Activated CD4-positive, alpha-beta T cell treated with anti-CD3 and anti-CD28 coated beads, Interleukin-2, amount 10 ng/mL, durations not matched to agents 7 days and 5 days (primary cell): ENCODE measurements at regions not wholly inside any gene's neighbourhood (a gene's known extent, or its start where the extent isn't known, plus 50 kb on each side); places are given as distances from the start of the nearest gene placed in this dataset.
"Not testable (repeated sequence)": the region's sequence is repeated elsewhere in the genome, so short reads cannot be mapped to it uniquely, and the experiment has no call there.

Source experiments
- CTCF ChIA-PET: fragments of 350-600 bp; sonication (Branson Sonifier 250); formaldehyde crosslinking; loops from one replicate; lab custom pipeline; 2021; ENCODE audit warnings: antibody characterized with exemption; lab: Charles Lee
- POLR2A ChIA-PET: fragments of 350-600 bp; sonication (Branson Sonifier 250); formaldehyde crosslinking; loops from one replicate; lab custom pipeline; 2021; ENCODE audit warnings: antibody characterized with exemption; lab: Charles Lee
- DNase-seq: peaks from one replicate; pipeline ENCODE4 v3.0.0-alpha.2; 2020
- H3K27ac Mint-ChIP-seq: one replicate; pipeline ENCODE4 v1.8.0; 2021; ENCODE audit warnings: mild to moderate bottlenecking, moderate library complexity, mixed read lengths
- H3K27me3 Mint-ChIP-seq: one replicate; pipeline ENCODE4 v1.8.0; 2021; ENCODE audit warnings: mixed read lengths
- H3K36me3 Mint-ChIP-seq: one replicate; pipeline ENCODE4 v1.8.0; 2021; ENCODE audit warnings: low read depth, mixed read lengths
- H3K4me1 Mint-ChIP-seq: one replicate; pipeline ENCODE4 v1.8.0; 2021; ENCODE audit warnings: mixed read lengths
- H3K4me3 Mint-ChIP-seq: one replicate; pipeline ENCODE4 v1.8.0; 2021; ENCODE audit warnings: mild to moderate bottlenecking, moderate library complexity, mixed read lengths
- H3K9me3 Mint-ChIP-seq: one replicate; pipeline ENCODE4 v1.8.0; 2021; ENCODE audit warnings: mixed read lengths

DNA sequence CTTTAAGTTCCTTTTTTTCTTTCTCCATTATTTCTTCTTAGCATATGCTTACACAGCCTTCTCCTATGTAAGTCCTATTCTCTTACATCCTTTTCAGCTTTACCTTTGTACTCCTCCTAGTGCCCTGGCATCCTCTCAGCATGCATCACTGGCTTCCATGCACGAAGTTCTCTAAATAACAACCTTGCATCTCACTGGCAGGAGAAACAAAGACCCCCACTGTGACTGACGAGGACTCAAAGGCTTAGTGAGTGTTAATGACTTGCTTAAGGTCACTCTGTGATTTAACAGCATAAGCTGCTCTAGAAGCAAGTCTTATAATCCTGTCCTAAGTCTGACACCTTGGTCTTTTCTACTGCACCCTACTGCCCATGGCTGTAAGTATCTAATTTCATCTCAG lies 1236.0 kb upstream of the CELF4 start:
- H3K36me3 Mint-ChIP-seq = no peaks in the 10 kb centered on the region
- peaks cover 3% of the 10 kb centered on the region for H3K9me3 Mint-ChIP-seq
- H3K4me1 Mint-ChIP-seq = no peaks in the 10 kb centered on the region
- no peak overlapping the region for H3K4me3 Mint-ChIP-seq
- POLR2A ChIA-PET = no interaction called here
- H3K27me3 Mint-ChIP-seq = no peaks in the 10 kb centered on the region
- DNase-seq = no peak
- CTCF ChIA-PET = no interaction called here
- H3K27ac Mint-ChIP-seq = no peak overlapping the region

DNA sequence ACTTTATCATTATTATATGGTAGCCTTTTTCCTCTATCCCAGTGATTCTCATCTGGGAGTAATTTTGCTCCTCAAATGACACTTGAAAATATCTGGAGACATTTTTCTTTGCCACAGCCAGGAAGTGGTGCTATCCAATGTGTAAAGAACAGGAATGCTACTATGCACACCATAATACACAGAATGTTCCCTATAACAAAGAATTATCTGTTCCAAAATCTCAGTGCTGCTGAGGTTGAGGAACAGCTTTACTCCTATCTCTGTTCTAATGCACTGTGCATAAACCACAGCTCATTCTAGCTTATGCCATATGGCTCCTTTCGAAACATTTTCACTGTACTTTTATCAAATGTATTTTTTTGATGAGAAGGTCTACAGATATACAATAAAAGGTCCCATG lies 1231.2 kb upstream of the CELF4 start:
- Mint-ChIP-seq H3K4me1 (no peaks in the 10 kb centered on the region), H3K4me3 (no peak overlapping the region), H3K27me3 (no peaks in the 10 kb centered on the region), H3K27ac (no peak overlapping the region), H3K9me3 (peaks cover 3% of the 10 kb centered on the region), H3K36me3 (no peaks in the 10 kb centered on the region)
- no peak for DNase-seq
- ChIA-PET POLR2A (no interaction called here), CTCF (no interaction called here)

DNA sequence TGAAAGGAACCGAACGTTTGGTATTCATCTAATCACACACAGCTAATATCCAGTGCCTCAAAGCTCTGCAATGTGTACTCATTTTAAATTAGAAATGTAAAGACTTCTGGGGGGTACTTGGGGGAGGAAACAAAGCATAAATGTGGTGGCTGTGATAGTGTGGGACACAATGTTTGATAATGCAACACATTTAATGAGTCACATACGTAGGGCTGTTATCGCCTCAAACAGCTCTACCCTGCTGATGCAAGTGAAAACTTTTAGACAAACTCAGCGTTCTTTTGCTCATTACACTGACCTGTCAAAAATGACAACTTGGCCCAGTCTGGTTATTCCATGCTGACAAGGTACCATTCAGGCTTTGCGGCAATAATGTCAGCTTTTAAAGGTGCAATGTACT lies 1227.1 kb upstream of the CELF4 start:
- H3K4me3 Mint-ChIP-seq = no peak overlapping the region
- DNase-seq = no peak
- no peaks in the 10 kb centered on the region for H3K36me3 Mint-ChIP-seq
- H3K4me1 Mint-ChIP-seq = no peaks in the 10 kb centered on the region
- H3K27ac Mint-ChIP-seq = no peak overlapping the region
- ChIA-PET CTCF (no interaction called here), POLR2A (no interaction called here)
- no peaks in the 10 kb centered on the region for H3K9me3 Mint-ChIP-seq
- no peaks in the 10 kb centered on the region for H3K27me3 Mint-ChIP-seq

DNA sequence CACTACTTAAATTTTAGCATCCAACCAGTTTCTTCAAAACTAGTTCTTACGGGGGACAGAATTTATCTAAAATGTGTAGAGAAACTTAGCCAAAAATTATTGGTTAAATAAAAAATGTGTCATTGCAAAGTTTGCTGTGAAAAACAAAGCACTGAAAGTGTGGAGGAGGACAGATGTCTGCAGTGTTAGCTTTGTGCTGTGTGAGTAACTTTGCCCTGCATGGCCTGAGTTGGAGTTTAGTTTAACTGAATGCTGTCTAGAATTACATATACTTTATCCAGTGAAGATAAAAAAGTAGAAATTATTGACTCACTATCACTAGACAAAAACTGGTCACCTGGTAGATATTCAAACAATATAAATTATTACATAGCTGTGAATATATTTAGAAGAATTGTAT lies 1225.2 kb upstream of the CELF4 start:
- CTCF ChIA-PET = no interaction called here
- H3K27ac Mint-ChIP-seq = no peak overlapping the region
- H3K36me3 Mint-ChIP-seq = no peaks in the 10 kb centered on the region
- no peak overlapping the region for H3K4me3 Mint-ChIP-seq
- DNase-seq = no peak
- no peaks in the 10 kb centered on the region for H3K9me3 Mint-ChIP-seq
- H3K4me1 Mint-ChIP-seq = no peaks in the 10 kb centered on the region
- H3K27me3 Mint-ChIP-seq = no peaks in the 10 kb centered on the region
- POLR2A ChIA-PET = no interaction called here

DNA sequence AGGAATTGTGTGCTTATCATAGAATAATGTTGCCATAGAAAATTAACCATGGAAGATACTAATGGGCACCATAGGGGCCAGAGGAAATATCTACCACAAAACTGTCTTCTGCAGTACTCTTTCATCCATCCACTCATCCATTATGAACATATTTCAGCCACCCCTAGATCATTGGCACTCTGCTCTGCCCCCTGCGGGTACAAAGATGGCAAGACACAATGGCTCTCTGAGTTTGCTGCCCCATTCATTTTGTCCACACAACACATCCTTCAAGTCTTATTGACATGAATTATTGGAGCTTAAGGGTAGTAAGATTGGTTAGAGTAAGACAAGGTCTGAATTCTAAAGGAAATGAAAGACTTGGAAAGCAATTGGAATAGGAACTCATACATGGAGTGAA lies 1224.7 kb upstream of the CELF4 start:
- no peak overlapping the region for H3K4me3 Mint-ChIP-seq
- ChIA-PET CTCF (no interaction called here), POLR2A (no interaction called here)
- no peak overlapping the region for H3K27ac Mint-ChIP-seq
- no peaks in the 10 kb centered on the region for H3K9me3 Mint-ChIP-seq
- H3K4me1 Mint-ChIP-seq = no peaks in the 10 kb centered on the region
- no peaks in the 10 kb centered on the region for H3K36me3 Mint-ChIP-seq
- no peak for DNase-seq
- no peaks in the 10 kb centered on the region for H3K27me3 Mint-ChIP-seq

DNA sequence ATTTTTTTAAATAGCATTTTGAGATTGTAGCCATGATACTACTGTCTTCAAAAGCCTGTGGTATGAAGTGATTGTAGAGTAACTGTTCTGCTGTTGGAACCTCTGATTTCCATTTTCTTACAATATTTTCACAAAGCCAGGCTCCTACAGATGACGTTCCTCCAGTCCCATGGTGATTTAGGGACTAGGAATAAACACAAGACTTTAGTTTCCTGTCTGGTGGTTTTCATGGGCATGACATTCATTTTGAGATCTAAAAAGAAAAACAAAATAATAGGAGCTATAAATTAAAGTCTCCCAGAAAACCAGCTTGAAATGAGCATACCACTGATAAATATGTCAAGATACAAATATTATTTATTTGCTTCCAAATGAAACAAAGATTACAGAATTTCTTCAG lies 1223.5 kb upstream of the CELF4 start:
- Mint-ChIP-seq H3K27me3 (no peaks in the 10 kb centered on the region), H3K27ac (no peak overlapping the region), H3K4me1 (no peaks in the 10 kb centered on the region), H3K4me3 (no peak overlapping the region), H3K9me3 (no peaks in the 10 kb centered on the region), H3K36me3 (no peaks in the 10 kb centered on the region)
- no peak for DNase-seq
- ChIA-PET CTCF (no interaction called here), POLR2A (no interaction called here)

DNA sequence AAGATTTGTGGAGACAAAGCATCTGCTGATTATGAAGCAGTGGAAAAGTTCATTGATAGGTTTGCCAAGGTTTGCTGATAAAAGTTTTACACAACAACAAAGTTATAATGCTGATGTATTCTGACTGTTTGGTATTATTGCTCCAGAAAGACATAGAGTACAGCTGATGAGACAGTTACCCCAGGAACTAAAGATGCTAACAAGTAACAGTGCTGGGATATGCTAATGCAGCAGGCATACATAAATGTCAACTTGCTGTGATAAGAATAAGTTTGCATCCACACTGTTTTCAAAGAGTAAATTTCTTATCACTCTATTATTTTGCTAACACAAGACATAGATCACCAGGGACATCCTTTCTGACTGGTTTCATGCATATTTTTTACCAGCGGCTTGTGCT lies 1221.3 kb upstream of the CELF4 start:
- Mint-ChIP-seq H3K27ac (no peak overlapping the region), H3K27me3 (no peaks in the 10 kb centered on the region), H3K4me3 (no peak overlapping the region), H3K9me3 (no peaks in the 10 kb centered on the region), H3K4me1 (no peaks in the 10 kb centered on the region), H3K36me3 (no peaks in the 10 kb centered on the region)
- ChIA-PET CTCF (no interaction called here), POLR2A (no interaction called here)
- no peak for DNase-seq

DNA sequence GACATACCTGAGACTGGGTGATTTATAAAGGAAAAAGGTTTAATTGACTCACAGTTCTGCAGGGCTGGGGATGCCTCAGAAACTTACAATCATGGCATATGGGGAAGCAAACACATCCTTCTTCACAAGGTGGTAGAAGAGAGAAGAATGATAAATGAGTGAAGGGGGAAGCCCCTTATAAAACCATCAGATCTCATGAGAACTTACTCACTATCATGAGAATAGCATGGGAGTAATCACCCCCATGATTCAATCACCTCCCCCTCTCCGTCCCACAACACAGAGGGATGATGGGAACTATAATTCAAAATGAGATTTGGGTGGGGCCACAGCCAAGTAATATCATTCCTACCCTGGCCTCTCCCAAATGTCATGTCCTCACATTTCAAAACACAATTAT lies 1206.0 kb upstream of the CELF4 start:
- H3K36me3 Mint-ChIP-seq, DNase-seq, CTCF ChIA-PET, H3K27me3 Mint-ChIP-seq, POLR2A ChIA-PET, H3K9me3 Mint-ChIP-seq, H3K4me3 Mint-ChIP-seq, H3K4me1 Mint-ChIP-seq, H3K27ac Mint-ChIP-seq: not testable (repeated sequence)

DNA sequence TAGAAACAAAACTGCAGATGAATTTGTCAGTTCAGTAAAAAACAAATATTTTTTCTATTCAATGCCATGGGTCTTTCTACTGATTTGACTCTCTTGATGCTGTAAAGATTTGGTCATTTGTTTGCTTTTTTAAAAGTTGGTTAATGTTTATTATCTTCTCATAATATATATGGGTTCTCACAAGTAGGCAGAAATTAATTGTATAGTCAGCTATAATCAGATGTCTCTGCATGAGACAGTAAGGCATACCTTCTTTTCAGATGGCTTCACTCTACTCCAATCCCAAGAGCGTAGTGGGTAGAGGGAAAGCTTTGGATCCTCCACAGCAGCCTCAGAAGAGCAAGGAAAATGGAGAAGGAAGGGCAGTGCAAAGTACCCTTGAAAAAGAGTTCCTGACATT lies 1202.9 kb upstream of the CELF4 start:
- Mint-ChIP-seq H3K36me3 (no peaks in the 10 kb centered on the region), H3K9me3 (peaks cover 5% of the 10 kb centered on the region), H3K4me1 (no peaks in the 10 kb centered on the region), H3K27ac (no peak overlapping the region), H3K4me3 (no peak overlapping the region), H3K27me3 (no peaks in the 10 kb centered on the region)
- POLR2A ChIA-PET = no interaction called here
- CTCF ChIA-PET = no interaction called here
- DNase-seq = no peak

DNA sequence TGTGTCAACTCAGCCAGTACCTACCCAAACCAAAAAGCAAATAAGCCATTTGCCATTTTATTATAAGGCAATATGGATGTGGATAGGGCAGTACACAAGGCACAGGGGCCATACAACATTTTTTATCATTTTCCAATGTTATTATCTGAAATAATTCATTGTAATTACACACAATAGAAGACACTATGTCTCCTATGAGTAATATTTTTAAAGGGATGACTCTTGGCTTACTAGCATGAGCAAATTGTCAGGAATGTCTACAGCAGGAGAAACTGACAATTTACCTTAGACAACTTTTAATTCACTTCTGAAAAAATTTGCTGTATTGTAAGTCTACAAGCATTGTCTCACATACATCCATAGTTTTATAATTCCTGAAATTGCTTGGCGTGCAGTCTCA lies 1193.9 kb upstream of the CELF4 start:
- no peaks in the 10 kb centered on the region for H3K9me3 Mint-ChIP-seq
- no peak overlapping the region for H3K27ac Mint-ChIP-seq
- ChIA-PET POLR2A (no interaction called here), CTCF (no interaction called here)
- H3K4me1 Mint-ChIP-seq = no peaks in the 10 kb centered on the region
- H3K36me3 Mint-ChIP-seq = no peaks in the 10 kb centered on the region
- no peak for DNase-seq
- no peaks in the 10 kb centered on the region for H3K27me3 Mint-ChIP-seq
- no peak overlapping the region for H3K4me3 Mint-ChIP-seq

DNA sequence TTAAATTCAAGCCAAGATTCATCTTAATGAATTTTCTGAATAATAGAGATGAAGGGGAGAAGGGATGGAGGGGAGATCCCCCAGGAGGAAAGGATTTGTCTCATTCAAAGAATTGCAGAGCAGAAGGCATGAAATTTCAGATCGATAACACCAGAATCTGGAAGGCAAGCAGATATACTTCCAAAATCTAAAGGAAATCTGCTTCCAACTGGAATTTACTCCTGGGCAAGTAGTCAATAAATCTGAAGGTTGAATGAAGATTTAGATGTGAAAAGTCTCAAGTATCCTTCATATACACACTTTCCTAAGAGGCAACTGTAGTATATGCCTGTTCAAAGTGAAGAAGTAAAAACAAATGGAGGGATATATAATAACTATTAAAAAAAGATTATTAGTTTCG lies 1190.8 kb upstream of the CELF4 start:
- POLR2A ChIA-PET = no interaction called here

DNA sequence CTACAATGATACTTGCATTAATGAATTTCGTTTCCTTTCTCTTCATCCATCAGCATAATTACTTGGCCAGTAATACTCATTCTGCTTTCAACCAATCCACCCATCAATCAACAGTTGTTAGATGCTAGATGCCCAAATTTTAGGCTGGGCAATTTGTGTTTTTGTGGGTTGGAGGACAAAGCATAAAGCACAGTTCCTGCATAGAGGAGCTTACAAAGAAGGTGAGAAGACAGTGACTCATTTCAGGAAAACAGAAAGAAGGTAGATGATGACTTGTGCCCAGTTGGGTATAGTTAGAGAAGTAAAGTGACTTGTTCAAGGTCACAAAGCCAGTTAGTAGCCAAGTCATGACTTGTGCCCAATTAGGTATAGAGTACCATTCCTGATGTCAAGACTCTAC lies 1186.8 kb upstream of the CELF4 start:
- Mint-ChIP-seq H3K9me3 (no peaks in the 10 kb centered on the region), H3K36me3 (no peaks in the 10 kb centered on the region), H3K27me3 (no peaks in the 10 kb centered on the region), H3K4me3 (no peak overlapping the region), H3K27ac (no peak overlapping the region), H3K4me1 (no peaks in the 10 kb centered on the region)
- no peak for DNase-seq
- CTCF ChIA-PET = no interaction called here
- POLR2A ChIA-PET = no interaction called here

More for the DNA sequence above, 1190.8 kb upstream of the CELF4 start:
- H3K36me3 Mint-ChIP-seq = no peaks in the 10 kb centered on the region
- no peak for DNase-seq
- CTCF ChIA-PET = no interaction called here
- no peaks in the 10 kb centered on the region for H3K4me1 Mint-ChIP-seq
- H3K9me3 Mint-ChIP-seq = no peaks in the 10 kb centered on the region
- no peak overlapping the region for H3K4me3 Mint-ChIP-seq
- no peaks in the 10 kb centered on the region for H3K27me3 Mint-ChIP-seq
- no peak overlapping the region for H3K27ac Mint-ChIP-seq

DNA sequence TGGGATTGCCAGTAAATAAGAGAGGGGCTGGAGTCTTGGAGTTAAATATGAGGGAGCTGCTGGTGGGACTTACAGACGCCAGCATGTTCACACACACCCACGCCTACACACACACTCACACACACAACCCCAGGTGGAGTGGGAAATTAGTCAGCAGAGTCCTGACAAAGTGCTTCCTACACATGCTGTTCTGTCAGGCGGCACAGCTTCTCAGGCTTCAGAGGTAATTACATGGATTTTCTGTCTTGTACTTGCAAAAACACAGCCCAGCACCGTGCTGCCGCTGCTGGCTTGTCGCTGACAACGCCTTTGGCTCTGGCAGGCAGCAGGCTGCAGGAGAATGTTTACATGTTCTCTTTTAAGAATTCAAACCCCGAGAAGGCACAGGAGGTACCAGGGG lies 1186.3 kb upstream of the CELF4 start:
- Mint-ChIP-seq H3K4me1 (no peaks in the 10 kb centered on the region), H3K36me3 (no peaks in the 10 kb centered on the region), H3K4me3 (no peak overlapping the region), H3K9me3 (no peaks in the 10 kb centered on the region), H3K27ac (no peak overlapping the region), H3K27me3 (no peaks in the 10 kb centered on the region)
- CTCF ChIA-PET = no interaction called here
- POLR2A ChIA-PET = no interaction called here
- no peak for DNase-seq

DNA sequence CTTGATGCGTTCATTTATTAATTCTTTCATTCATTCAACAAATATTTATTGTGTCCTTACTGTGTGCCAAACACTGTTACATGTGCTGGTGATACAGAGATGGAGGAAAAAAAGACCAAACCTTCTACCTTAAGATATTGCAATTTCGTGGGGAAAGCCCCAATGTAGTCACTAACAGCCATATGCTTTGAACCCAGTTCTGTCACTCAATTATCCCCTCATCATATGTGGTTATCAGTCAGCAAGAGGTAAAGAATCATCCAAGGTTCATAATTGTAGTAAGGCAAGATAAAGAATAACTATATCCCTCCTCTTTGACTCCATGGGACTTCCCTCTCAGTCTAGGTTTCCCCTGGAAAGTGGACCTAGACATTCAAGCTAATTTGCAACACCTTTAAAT lies 1185.6 kb upstream of the CELF4 start:
- POLR2A ChIA-PET = no interaction called here
- Mint-ChIP-seq H3K4me1 (no peaks in the 10 kb centered on the region), H3K4me3 (no peak overlapping the region), H3K36me3 (no peaks in the 10 kb centered on the region), H3K9me3 (no peaks in the 10 kb centered on the region), H3K27ac (no peak overlapping the region), H3K27me3 (no peaks in the 10 kb centered on the region)
- CTCF ChIA-PET = no interaction called here
- DNase-seq = no peak

DNA sequence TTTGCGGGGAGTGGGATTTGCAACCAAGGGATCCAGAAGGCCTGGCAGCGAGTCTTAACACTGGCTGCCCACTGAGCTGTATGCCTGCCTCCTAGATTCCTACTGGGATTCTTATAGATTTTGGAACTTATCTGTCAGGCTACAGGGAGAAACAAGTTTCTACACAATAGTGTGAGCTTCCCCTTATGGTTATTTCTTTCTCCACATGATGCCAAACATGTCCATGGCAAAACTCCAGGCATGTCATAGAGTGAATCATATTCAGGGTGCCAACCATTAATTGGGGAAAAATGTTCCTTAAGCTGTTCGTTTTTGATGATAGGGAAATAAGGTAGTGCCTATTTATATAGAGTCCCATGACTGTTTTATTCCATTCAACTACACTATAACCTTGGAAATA lies 1185.2 kb upstream of the CELF4 start:
- Mint-ChIP-seq H3K4me3 (no peak overlapping the region), H3K36me3 (no peaks in the 10 kb centered on the region), H3K9me3 (no peaks in the 10 kb centered on the region), H3K27ac (no peak overlapping the region), H3K4me1 (no peaks in the 10 kb centered on the region), H3K27me3 (no peaks in the 10 kb centered on the region)
- POLR2A ChIA-PET = no interaction called here
- CTCF ChIA-PET = no interaction called here
- no peak for DNase-seq
